GM10248 (cell line): ENCODE measurements at regions not wholly inside any gene's neighbourhood (a gene's known extent, or its start where the extent isn't known, plus 50 kb on each side); places are given as distances from the start of the nearest gene placed in this dataset.

Source experiments
- CTCF ChIA-PET: fragments of 300-600 bp; sonication (Branson Sonifier 250); formaldehyde crosslinking; extraction: SDS; loops from one replicate; lab custom pipeline; 2021; ENCODE audit warnings: antibody characterized with exemption; lab: Yijun Ruan, JAX
- POLR2A ChIA-PET: fragments of 350-650 bp; sonication (Branson Sonifier 250); formaldehyde crosslinking; extraction: SDS; loops from one replicate; lab custom pipeline; 2020; ENCODE audit warnings: antibody characterized with exemption; lab: Yijun Ruan, JAX
- DNase-seq: peaks from one replicate; pipeline ENCODE4 v3.0.0; 2012; ENCODE audit errors: extremely low spot score
- CTCF ChIP-seq: IDR thresholded peaks from 2 replicates; pipeline ENCODE4 v1.5.1; 2012; ENCODE audit warnings: mild to moderate bottlenecking, low read depth; ENCODE audit errors: extremely low read depth, missing control alignments, control extremely low read depth

GRCh38 chr7:14040528-14040927 is 51.1 kb upstream of the ETV1 start:
- CTCF ChIA-PET, result no interaction called here
- POLR2A ChIA-PET, result no interaction called here
- TF ChIP-seq CTCF, result no peak
- DNase-seq, result no peak
